OCI-LY3 (cell line): ENCODE measurements at regions not wholly inside any gene's neighbourhood (a gene's known extent, or its start where the extent isn't known, plus 50 kb on each side); places are given as distances from the start of the nearest gene placed in this dataset.
"Not testable (repeated sequence)": the region's sequence is repeated elsewhere in the genome, so short reads cannot be mapped to it uniquely, and the experiment has no call there.

ENCODE experiments used
- H2AFZ ChIP-seq: fragments of 200-600, 300-600 bp; shearing (Covaris generic); 2 replicates; pipeline ENCODE4 v1.6.0; 2014; ENCODE audit warnings: antibody characterized with exemption, low read depth, low read length
- H3K27ac ChIP-seq: fragments of 200-600, 300-600 bp; sonication (generic); 2 replicates; pipeline ENCODE4 v1.5.1; 2014; ENCODE audit warnings: mild to moderate bottlenecking, low read length, moderate library complexity, mixed read lengths
- H3K27me3 ChIP-seq: fragments of 200-600, 300-600 bp; sonication (generic); 2 replicates; pipeline ENCODE4 v1.6.1; 2014; ENCODE audit warnings: low read depth, low read length, mixed read lengths
- H3K36me3 ChIP-seq: fragments of 200-600, 300-600 bp; sonication (generic); replicated peaks from 2 replicates; pipeline ENCODE3; 2014; ENCODE audit warnings: low read depth, low read length, mixed read lengths
- H3K4me1 ChIP-seq: fragments of 300-600, 200-600 bp; sonication (generic); 2 replicates; pipeline ENCODE4 v1.6.1; 2014; ENCODE audit warnings: low read length, mixed read lengths
- H3K4me2 ChIP-seq: fragments of 200-600, 300-600 bp; sonication (generic); 2 replicates; pipeline ENCODE4 v1.6.1; 2014; ENCODE audit warnings: low read length, mixed read lengths
- H3K4me3 ChIP-seq: fragments of 300-600, 200-600 bp; sonication (generic); 2 replicates; pipeline ENCODE4 v1.5.1; 2014; ENCODE audit warnings: antibody characterized with exemption, mild to moderate bottlenecking, low read length, moderate library complexity
- H3K79me2 ChIP-seq: fragments of 300-600, 200-600 bp; shearing (Covaris generic); 2 replicates; pipeline ENCODE4 v1.6.1; 2014; ENCODE audit warnings: mild to moderate bottlenecking, low read length, mixed read lengths
- H3K9ac ChIP-seq: fragments of 300-600, 200-600 bp; shearing (Covaris generic); 2 replicates; pipeline ENCODE4 v1.6.0; 2014; ENCODE audit warnings: mild to moderate bottlenecking, low read length, moderate library complexity
- H3K9me3 ChIP-seq: fragments of 200-600, 300-600 bp; shearing (Covaris generic); 2 replicates; pipeline ENCODE4 v1.6.1; 2014; ENCODE audit warnings: low read length, mixed read lengths; ENCODE audit not compliant: insufficient read depth
- H4K20me1 ChIP-seq: fragments of 200-600, 300-600 bp; sonication (generic); 2 replicates; pipeline ENCODE4 v1.6.1; 2016; ENCODE audit warnings: low read length, mixed read lengths; ENCODE audit not compliant: insufficient read depth
- CTCF ChIP-seq: fragments of 200-600, 300-600 bp; sonication (generic); IDR thresholded peaks from 2 replicates; pipeline ENCODE4 v1.5.1; 2014; ENCODE audit warnings: antibody characterized with exemption, low read length, low read depth
- EZH2phosphoT487 ChIP-seq: fragments of 200-600 bp; shearing (Covaris generic); IDR thresholded peaks from 2 replicates; pipeline ENCODE4 v1.6.1; 2018; ENCODE audit warnings: antibody characterized with exemption, mixed run types, low read depth

- Histone ChIP-seq H3K79me2 (no peaks in the 10 kb centered on the region), H3K9ac (no peak overlapping the region), H3K9me3 (no peaks in the 10 kb centered on the region), H3K4me2 (no peak overlapping the region), H3K4me3 (no peak overlapping the region), H3K27me3 (no peaks in the 10 kb centered on the region), H2AFZ (no peak overlapping the region), H3K36me3 (no peaks in the 10 kb centered on the region), H3K4me1 (no peaks in the 10 kb centered on the region), H3K27ac (no peak overlapping the region), H4K20me1 (no peaks in the 10 kb centered on the region)
- TF ChIP-seq EZH2phosphoT487 (no peak), CTCF (no peak)
Measured at GRCh38 chr1:196007763-196008162, 600.5 kb downstream of the KCNT2 start.

GRCh38 chr1:196005426-196005825 lies 602.8 kb downstream of the KCNT2 start:
- H3K27me3 ChIP-seq: no peaks in the 10 kb centered on the region
- no peaks in the 10 kb centered on the region for H4K20me1 ChIP-seq
- no peak overlapping the region for H3K9ac ChIP-seq
- no peak overlapping the region for H3K4me2 ChIP-seq
- no peaks in the 10 kb centered on the region for H3K4me1 ChIP-seq
- H3K36me3 ChIP-seq: no peaks in the 10 kb centered on the region
- H2AFZ ChIP-seq: no peak overlapping the region
- H3K9me3 ChIP-seq: no peaks in the 10 kb centered on the region
- no peak overlapping the region for H3K4me3 ChIP-seq
- no peak overlapping the region for H3K27ac ChIP-seq
- no peaks in the 10 kb centered on the region for H3K79me2 ChIP-seq
- no peak for TF ChIP-seq CTCF
- TF ChIP-seq EZH2phosphoT487: no peak

GRCh38 chr1:196004388-196004787 lies 603.9 kb downstream of the KCNT2 start:
- H3K27me3 ChIP-seq, H3K9me3 ChIP-seq, H3K4me2 ChIP-seq, H3K4me3 ChIP-seq, H3K36me3 ChIP-seq, H3K9ac ChIP-seq, H3K79me2 ChIP-seq, H3K4me1 ChIP-seq, H4K20me1 ChIP-seq, H2AFZ ChIP-seq, H3K27ac ChIP-seq: not testable (repeated sequence)

GRCh38 chr1:196002906-196003305 lies 605.3 kb downstream of the KCNT2 start:
- no peaks in the 10 kb centered on the region for H3K36me3 ChIP-seq
- no peaks in the 10 kb centered on the region for H3K9me3 ChIP-seq
- H2AFZ ChIP-seq: no peak overlapping the region
- no peak overlapping the region for H3K27ac ChIP-seq
- H3K4me1 ChIP-seq: no peaks in the 10 kb centered on the region
- no peaks in the 10 kb centered on the region for H3K27me3 ChIP-seq
- H3K9ac ChIP-seq: no peak overlapping the region
- TF ChIP-seq EZH2phosphoT487 (no peak), CTCF (no peak)
- H3K79me2 ChIP-seq: no peaks in the 10 kb centered on the region
- H3K4me2 ChIP-seq: no peak overlapping the region
- no peaks in the 10 kb centered on the region for H4K20me1 ChIP-seq
- H3K4me3 ChIP-seq: no peak overlapping the region

- H3K79me2 ChIP-seq, H3K36me3 ChIP-seq, H3K9ac ChIP-seq, H2AFZ ChIP-seq, H3K27ac ChIP-seq, H3K4me3 ChIP-seq, H3K27me3 ChIP-seq, H4K20me1 ChIP-seq, H3K4me1 ChIP-seq, H3K4me2 ChIP-seq, H3K9me3 ChIP-seq: not testable (repeated sequence)
Measured at GRCh38 chr1:196002296-196002695, 605.9 kb downstream of the KCNT2 start.
